HG02981 (cell line): ENCODE measurements at regions not wholly inside any gene's neighbourhood (a gene's known extent, or its start where the extent isn't known, plus 50 kb on each side); places are given as distances from the start of the nearest gene placed in this dataset.
"Not testable (repeated sequence)": the region's sequence is repeated elsewhere in the genome, so short reads cannot be mapped to it uniquely, and the experiment has no call there.

Experiments used
- ATAC-seq: cut with Tn5 transposase; IDR thresholded peaks from one replicate; pipeline ENCODE4 v1.9.1; 2021; ENCODE audit warnings: mild to moderate bottlenecking, moderate library complexity; ENCODE audit not compliant: unreplicated experiment

DNA sequence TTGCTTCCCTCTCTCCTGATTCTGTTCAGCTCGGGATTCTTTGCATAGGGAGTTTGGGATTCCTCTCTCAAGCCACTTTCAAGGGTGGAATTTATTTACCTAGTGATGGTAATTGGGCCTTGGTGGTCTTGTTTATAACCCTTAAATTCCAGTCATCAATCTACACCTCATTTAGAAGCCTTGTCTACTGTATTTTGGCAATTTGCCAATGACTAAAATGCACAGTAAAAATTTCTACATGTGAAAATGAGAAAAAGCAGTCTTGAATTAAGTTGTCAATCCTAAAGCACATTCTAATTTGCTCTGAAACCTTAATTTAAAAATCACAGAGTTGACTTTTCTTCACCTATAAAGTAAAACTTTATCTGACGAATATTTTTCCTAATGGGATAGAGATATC is 749.2 kb upstream of the CRIM1 start:
- ATAC-seq = no peak

GRCh38 chr2:35598310-35598709 is 757.3 kb upstream of the CRIM1 start:
- ATAC-seq = no peak

DNA sequence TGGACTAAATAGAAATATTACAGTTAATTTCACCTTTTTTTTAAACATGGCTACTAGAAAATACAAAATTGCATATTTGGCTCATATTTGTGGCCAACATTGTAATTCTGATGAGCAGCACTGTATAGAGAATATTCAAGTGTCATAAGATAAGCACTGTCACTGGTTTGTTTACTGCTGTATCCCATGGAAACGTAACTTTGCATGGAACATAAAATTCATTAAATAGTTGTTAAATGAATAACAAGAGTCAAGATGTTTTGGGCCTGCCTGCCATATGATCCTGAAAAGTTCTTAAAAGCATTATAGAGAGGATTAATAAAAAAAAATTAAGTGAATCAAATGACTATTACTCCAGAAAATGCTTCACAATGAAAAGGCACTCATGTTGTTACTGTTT is 763.7 kb upstream of the CRIM1 start:
- no peak for ATAC-seq

DNA sequence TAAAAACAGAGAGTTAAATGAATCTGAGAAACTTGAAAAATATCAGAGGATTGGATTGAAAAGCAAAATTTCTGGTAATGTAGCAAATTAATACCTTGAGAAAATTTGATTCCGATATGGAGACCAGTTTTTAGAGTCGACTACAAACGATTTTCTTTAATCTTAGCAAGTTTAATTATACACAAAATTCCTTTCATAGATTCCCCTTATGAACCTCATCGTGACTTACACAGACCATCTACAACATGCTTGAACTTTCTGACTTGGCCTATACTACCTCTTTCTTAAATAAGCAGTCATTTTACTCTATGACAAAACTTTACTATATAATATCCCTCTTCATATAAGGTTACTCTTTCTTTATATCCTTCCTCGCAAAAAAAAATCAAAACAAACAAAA is 769.6 kb upstream of the CRIM1 start:
- ATAC-seq = no peak

- ATAC-seq = no peak
These were observed 772.9 kb upstream of the CRIM1 start for GRCh38 chr2:35582637-35583036.

DNA sequence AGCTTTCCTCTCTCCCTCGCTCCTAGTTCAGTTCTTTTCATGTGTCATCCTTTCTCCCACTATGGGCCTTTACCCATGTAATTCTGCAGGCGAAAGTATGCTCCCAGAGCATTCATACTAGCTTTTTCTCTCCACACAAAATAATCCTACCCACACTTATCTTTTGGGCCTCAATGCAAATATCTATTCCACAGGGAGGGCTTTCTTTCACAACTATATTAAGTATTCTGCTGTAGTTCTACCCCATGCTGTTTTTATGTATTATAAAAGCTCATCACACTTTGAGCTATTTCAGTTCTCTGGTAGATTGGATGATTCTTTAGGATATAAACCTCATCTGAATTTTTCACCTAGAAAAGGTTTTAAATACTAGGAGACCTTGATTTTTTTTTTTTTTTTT is 774.6 kb upstream of the CRIM1 start:
- no peak for ATAC-seq

- not testable (repeated sequence) for ATAC-seq
These were observed 787.0 kb upstream of the CRIM1 start for GRCh38 chr2:35568574-35568973.

DNA sequence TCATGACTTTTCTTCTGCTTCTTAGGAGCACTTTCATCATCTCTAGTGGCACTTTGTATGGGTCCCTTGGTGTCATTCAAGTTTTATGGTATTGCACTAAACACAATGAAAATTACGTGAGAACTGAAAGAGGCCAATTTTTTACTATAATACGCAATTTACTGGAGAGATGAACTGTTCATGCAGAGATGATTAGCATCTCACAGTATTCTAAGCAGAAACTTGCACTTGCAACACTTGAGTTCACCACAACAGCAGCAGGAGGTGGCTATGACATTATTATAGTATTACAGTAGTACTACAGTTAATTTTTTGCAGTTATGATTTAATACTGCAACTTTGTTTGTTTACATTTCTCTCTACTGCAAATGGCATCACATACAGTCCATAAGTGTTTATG is 793.1 kb upstream of the CRIM1 start:
- no peak for ATAC-seq

DNA sequence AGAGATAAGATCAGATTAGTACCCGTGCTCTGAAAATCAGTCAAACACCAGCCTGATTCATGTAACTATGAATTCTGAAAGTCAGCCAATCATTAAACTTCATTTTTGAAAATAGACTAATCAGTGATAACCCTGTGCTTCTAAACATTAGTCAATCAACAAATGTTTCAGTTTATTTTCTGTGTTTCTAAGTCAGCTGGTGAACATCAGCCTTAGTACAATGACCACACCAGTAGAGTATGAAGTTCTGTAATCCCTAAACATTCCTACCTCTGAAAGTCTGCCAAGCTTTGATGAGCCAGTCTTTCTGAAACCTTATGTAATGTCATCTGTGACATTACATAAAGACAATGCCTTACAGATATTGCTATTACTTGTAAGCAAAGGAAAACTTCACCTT is 807.4 kb upstream of the CRIM1 start:
- no peak for ATAC-seq

GRCh38 chr2:35545301-35545700 is 810.3 kb upstream of the CRIM1 start:
- ATAC-seq = no peak

DNA sequence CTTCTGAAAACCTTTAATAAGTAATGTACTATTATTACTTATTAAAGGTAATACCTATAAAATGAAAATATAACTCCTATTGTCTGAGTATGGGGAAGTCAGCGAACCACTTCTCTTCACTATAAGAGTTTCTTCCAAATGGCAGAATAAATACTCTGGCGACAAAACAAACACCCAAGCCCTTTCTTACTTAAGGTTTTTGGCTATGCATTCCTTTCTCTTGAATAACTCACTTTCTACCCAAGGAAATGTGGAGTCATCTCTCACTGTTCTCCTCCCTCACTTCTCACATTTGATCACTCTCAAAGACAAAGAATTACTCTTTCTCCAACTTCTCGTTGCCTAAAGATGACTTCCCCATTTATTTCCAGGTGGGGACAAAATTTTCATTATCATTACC is 816.8 kb upstream of the CRIM1 start:
- ATAC-seq = no peak

GRCh38 chr2:35530615-35531135 is 824.9 kb upstream of the CRIM1 start:
- no peak for ATAC-seq

DNA sequence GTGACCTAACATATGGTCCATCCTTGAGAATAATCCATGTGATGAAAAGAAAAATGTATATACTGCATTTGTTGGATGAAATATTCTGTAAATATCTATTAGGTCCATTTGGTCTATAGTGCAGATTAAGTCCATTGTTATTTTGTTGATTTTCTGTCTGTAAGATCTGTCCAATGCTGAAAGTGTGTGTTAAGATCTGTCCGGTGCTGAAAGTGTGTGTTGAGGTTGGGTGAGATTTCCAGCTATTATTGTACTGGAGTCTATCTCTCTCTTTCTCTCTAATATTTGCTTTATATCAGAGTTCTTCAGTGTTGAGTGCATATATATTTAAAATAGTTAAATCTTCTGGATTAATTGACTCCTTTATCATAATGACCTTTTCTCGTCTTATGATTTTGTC is 828.8 kb upstream of the CRIM1 start:
- ATAC-seq = no peak

- no peak for ATAC-seq
These were observed 833.1 kb upstream of the CRIM1 start for GRCh38 chr2:35522450-35522849.

DNA sequence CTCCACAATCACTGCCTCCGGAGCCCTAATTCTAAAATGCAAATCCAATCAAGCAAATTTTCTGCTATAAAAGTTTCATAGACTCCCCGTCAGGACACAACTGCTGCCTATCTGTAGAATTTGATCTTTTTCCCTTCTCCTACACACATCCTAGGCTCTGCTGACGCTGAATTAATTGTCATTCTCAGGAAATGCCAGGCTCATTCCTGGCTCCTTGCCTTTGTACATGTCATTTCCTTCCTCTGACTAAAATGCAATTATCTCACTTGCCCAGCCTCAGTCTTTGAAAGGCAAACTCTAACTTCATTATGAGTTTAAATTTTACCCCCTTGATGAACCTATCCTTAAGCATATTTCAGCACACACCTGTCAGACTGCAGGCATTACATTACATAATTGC is 844.9 kb upstream of the CRIM1 start:
- ATAC-seq = no peak

DNA sequence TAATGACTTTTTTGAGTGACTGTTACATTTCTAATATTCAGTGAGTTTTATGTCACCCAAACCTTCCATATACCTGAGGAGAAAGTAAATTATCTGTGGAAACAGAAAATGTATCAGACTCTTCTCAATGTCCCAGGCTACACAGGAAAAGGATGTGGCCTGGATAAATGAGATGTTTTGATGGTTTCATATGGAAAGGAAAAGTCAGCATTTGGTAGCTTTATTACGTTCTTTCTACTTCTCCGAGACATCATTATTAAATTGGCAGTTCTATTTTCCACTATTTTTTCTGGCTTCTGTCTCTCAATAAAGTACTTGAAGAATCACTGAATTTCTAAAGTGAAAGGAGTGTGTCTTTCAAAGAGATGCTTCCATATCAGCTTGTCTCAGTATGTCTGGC is 847.0 kb upstream of the CRIM1 start:
- ATAC-seq = no peak

DNA sequence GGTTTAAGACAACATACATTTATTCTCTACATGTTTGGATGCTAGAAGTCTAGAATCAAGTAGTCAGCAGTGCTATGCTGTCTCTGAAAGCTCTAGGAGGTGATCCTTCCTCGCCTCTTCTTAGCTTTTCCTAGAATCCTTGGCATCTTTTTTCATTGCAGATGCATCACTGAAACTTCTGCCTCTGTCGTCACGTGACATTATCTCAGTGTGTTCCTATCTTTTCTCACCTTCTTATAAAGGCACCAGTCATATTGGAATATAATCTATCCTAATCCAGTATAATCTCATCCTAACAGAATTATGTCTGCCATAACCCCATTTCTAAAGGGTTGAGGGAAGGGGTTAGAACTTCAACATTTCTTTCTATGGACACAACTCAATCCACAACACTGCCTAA is 851.2 kb upstream of the CRIM1 start:
- ATAC-seq = no peak

DNA sequence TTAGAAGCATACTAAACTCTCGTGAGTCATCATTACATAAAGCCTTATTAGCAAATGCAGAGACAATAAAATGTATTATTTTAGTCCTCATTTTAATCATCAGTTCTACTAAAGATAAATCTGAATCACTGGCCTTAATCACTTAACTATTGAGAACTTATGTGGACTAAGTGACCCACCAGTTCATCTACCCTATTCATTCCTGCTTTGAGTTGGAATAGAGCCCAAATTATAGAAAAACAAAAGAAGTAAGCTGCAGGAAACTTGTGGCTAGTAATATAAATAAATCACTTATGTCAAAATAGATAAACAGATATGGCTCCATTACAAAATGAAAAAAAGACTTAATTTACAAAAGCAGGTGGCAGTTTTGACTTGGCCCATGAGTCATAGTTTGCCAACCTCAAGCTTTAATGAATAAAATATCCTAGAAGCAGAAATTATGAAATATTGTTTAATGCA is 851.8 kb upstream of the CRIM1 start:
- no peak for ATAC-seq

- ATAC-seq = no peak
These were observed 852.3 kb upstream of the CRIM1 start for GRCh38 chr2:35503311-35503710.

- ATAC-seq = no peak
These were observed 854.5 kb upstream of the CRIM1 start for GRCh38 chr2:35501076-35501475.

DNA sequence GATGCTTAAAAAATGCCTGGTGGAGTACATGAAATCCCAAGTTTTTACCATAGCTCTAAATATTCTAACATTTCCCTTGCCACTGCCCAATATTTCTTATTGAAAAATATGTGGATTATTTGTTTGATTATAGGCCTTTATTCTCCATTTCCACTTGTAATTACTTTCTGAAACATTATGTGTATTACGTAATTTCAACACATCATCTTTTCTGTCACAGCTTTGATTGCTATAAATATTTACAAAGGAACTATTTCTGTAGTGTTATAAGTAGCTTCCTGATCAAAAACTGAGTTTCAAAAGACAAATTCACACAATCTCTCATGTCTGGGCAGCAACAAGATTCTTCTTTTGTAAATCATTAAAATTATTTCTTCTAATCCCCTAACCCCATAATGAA is 859.6 kb upstream of the CRIM1 start:
- ATAC-seq = no peak

DNA sequence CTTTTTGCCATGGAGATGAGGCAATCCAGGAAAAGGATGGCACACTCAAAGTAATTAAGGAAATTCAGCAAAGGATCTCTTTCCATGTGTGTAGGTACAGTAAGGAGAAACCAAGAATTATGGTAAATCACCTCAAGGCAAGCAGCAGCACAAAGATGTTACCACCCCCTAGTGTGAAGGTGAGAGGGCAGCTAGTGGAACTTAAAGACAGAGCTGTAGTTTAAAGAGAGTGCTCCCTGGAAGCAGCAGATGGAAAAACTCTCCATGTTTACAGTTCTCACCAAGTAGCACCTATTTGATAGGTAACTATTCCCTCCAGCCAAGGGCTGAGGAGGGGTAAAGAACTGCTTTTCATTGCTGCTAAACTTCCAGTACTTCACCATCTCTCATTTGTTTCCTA is 860.4 kb upstream of the CRIM1 start:
- no peak for ATAC-seq

DNA sequence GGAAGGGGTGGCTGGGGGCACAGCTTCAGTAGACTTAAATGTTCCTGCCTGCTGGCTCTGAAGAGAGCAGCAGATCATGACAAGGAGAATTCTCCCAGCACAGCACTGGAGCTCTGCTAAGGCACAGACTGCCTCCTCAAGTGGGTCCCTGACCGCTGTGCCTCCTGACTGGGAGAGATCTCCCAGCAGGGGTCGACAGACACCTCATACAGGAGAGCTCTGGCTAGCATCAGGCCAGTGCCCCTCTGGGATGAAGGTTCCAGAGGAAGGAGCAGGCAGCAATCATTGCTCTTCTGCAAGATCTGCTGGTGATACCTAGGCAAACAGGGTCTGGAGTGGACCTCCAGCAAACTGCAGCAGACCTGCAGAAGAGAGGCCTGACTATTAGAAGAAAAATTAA is 877.5 kb upstream of the CRIM1 start:
- ATAC-seq = not testable (repeated sequence)

DNA sequence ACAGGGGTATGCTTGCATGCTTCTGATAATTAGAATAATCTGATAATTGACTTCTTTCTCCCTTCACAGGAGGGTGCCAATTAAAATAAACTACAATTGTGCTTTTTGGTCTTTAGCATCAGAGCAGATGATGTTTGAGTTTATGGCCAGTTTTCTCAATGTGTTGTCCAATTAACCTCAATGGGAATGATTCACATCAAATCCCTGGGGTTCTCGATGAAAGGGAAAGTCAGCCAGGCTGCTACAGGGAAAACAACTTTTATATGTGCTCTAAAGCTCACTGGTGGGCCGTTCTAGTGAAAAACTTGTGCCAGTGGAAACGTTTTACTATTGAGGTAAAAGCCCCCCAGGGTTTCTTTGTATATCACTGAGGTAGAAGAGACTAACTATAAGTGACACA is 887.3 kb upstream of the CRIM1 start:
- no peak for ATAC-seq
